ENCODE measurements at regions not wholly inside any gene's neighbourhood (a gene's known extent, or its start where the extent isn't known, plus 50 kb on each side); places are given as distances from the start of the nearest gene placed in this dataset.

DNA sequence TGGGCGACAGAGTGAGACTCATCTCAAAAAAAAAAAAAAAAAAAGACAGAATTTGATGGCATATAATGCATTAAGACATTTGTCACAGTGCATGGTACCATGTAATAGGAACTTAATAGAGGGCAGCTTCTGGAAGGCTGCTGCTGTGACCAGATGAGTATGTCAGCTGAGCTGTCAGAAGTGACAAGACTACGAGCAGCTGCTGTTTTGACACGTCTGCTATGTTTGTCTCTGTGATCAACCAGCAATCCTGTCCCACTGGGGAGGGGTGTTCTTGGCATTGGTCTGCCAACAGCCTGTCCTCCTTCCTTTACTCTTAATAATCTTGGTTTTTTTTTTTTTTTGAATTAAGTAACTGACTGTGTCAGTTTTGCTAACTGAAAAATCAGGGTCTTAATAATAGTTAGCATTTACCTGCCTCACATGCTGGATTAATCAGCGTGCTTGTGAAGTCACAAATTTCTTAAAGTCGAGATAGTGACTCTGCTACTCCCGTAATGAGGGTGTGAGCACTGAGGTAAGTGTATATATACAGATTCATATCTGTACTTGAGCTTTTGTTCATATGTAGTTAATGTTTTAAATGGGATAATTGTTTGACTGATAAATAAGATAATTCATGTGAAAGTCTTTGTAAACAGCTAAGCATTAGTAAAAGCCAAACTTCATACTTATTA lies 152.4 kb downstream of the BMP2 start:
- no peak for TF ChIP-seq FOXM1 (IDR thresholded peaks at IDR 0.05; ENCODE audit: borderline replicate concordance, low read depth)
- no peak for TF ChIP-seq ZBTB7A (IDR thresholded peaks at IDR 0.05; ENCODE audit: low read depth)
- no peak for TF ChIP-seq EGR1 (IDR thresholded peaks at IDR 0.05)
- no peak for TF ChIP-seq CREB1 (IDR thresholded peaks at IDR 0.05; ENCODE audit: low read depth)
- TF ChIP-seq EP300 (IDR thresholded peaks at IDR 0.05; ENCODE audit: borderline replicate concordance) = no peak
- no peak for TF ChIP-seq RAD21 (IDR thresholded peaks at IDR 0.05; ENCODE audit: low read depth)
- TF ChIP-seq CEBPB (IDR thresholded peaks at IDR 0.05) = no peak
- TF ChIP-seq NFIC (IDR thresholded peaks at IDR 0.05) = no peak
- no peak for TF ChIP-seq TCF12 (IDR thresholded peaks at IDR 0.05; ENCODE audit: low read depth)
- no peak for TF ChIP-seq YY1 (IDR thresholded peaks at IDR 0.05; ENCODE audit: low read depth)
- TF ChIP-seq, protein P1, sequence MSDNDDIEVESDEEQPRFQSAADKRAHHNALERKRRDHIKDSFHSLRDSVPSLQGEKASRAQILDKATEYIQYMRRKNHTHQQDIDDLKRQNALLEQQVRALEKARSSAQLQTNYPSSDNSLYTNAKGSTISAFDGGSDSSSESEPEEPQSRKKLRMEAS (IDR thresholded peaks at IDR 0.05) = no peak
- TF ChIP-seq TAF1 (IDR thresholded peaks at IDR 0.05; ENCODE audit: low read depth) = no peak
